Liver (tissue), 7 donors: ENCODE measurements at regions not wholly inside any gene's neighbourhood (a gene's known extent, or its start where the extent isn't known, plus 50 kb on each side); places are given as distances from the start of the nearest gene placed in this dataset.
A peak's percentile ranks its signal among the peaks of the same experiment; 100 is the strongest.

Source experiments
- DNase-seq: peaks from one replicate; pipeline ENCODE4 v3.0.0-alpha.2; 2017; ENCODE audit warnings: low spot score
- H3K27ac ChIP-seq, 2 donors: one replicate each; pipeline ENCODE4 v1.7.0; 2013; ENCODE audit warnings: inconsistent platforms in 2 of 2, low read length in 2 of 2, control low read depth in 1 of 2, low read depth in 1 of 2, mild to moderate bottlenecking in 1 of 2
- H3K27me3 ChIP-seq, 4 donors: one replicate each; pipeline versions ENCODE4 v1.6.1 to v1.7.0; 2013; ENCODE audit warnings: low read length in 3 of 4, inconsistent platforms in 1 of 4, mild to moderate bottlenecking in 1 of 4, moderate library complexity in 1 of 4; ENCODE audit not compliant: control insufficient read depth in 4 of 4, insufficient read depth in 4 of 4
- H3K36me3 ChIP-seq, 4 donors: one replicate each; pipeline versions ENCODE4 v1.6.1 to v1.7.0; 2013; ENCODE audit warnings: low read length in 3 of 4, mild to moderate bottlenecking in 3 of 4, low read depth in 1 of 4, moderate library complexity in 1 of 4; ENCODE audit not compliant: control insufficient read depth in 4 of 4, insufficient read depth in 3 of 4
- H3K4me1 ChIP-seq, 4 donors: one replicate each; pipeline versions ENCODE4 v1.6.1 to v1.7.0; 2013; ENCODE audit warnings: low read length in 3 of 4, mild to moderate bottlenecking in 3 of 4, moderate library complexity in 1 of 4; ENCODE audit not compliant: control insufficient read depth in 4 of 4, insufficient read depth in 4 of 4
- H3K4me3 ChIP-seq, 3 donors: one replicate each; pipeline versions ENCODE4 v1.6.1 to v1.7.0; 2013; ENCODE audit warnings: low read length in 3 of 3, control low read depth in 1 of 3, low read depth in 1 of 3, mild to moderate bottlenecking in 1 of 3
- H3K9ac ChIP-seq, 2 donors: one replicate each; pipeline ENCODE4 v1.7.0; 2013; ENCODE audit warnings: low read length in 2 of 2, mild to moderate bottlenecking in 2 of 2, moderate library complexity in 2 of 2, control low read depth in 1 of 2, low read depth in 1 of 2
- H3K9me3 ChIP-seq, 4 donors: one replicate each; pipeline versions ENCODE4 v1.6.1 to v1.7.0; 2013; ENCODE audit warnings: low read length in 3 of 4; ENCODE audit not compliant: control insufficient read depth in 4 of 4
- ATF3 ChIP-seq: IDR thresholded peaks from 2 replicates; pipeline ENCODE4 v1.6.1; 2016; ENCODE audit warnings: antibody characterized with exemption
- EGR1 ChIP-seq, 2 donors: IDR thresholded peaks; 2 replicates each; pipeline ENCODE4 v1.6.1; 2016 to 2018; ENCODE audit warnings: antibody characterized with exemption in 2 of 2, low read depth in 2 of 2
- FOXA1 ChIP-seq: IDR thresholded peaks from 2 replicates; pipeline ENCODE4 v1.6.1; 2016; ENCODE audit warnings: antibody characterized with exemption
- GABPA ChIP-seq, 2 donors: IDR thresholded peaks in 1 of 2; conservative IDR thresholded peaks in 1 of 2; 2 replicates each; pipeline ENCODE4 v1.6.1; 2016; ENCODE audit warnings: antibody characterized with exemption in 2 of 2, mild to moderate bottlenecking in 1 of 2, moderate library complexity in 1 of 2
- HNF4A ChIP-seq, 2 donors: conservative IDR thresholded peaks; 2 replicates each; pipeline ENCODE4 v1.6.1; 2016; ENCODE audit warnings: antibody characterized with exemption in 2 of 2, mild to moderate bottlenecking in 2 of 2
- HNF4G ChIP-seq: IDR thresholded peaks from 2 replicates; pipeline ENCODE4 v1.6.1; 2016; ENCODE audit warnings: antibody characterized with exemption
- JUND ChIP-seq, 2 donors: IDR thresholded peaks; 2 replicates each; pipeline ENCODE4 v1.6.1; 2016; ENCODE audit warnings: antibody characterized with exemption in 2 of 2
- NR2F2 ChIP-seq: IDR thresholded peaks from 2 replicates; pipeline ENCODE4 v1.6.1; 2016; ENCODE audit warnings: antibody characterized with exemption
- RAD21 ChIP-seq, 2 donors: IDR thresholded peaks; 2 replicates each; pipeline ENCODE4 v1.6.1; 2016; ENCODE audit warnings: antibody characterized with exemption in 2 of 2, mild to moderate bottlenecking in 2 of 2
- RXRA ChIP-seq, 2 donors: IDR thresholded peaks; 2 replicates each; pipeline ENCODE4 v1.6.1; 2017 to 2018; ENCODE audit warnings: antibody characterized with exemption in 2 of 2, mild to moderate bottlenecking in 1 of 2
- SP1 ChIP-seq: IDR thresholded peaks from 2 replicates; pipeline ENCODE4 v1.6.1; 2018; ENCODE audit warnings: antibody characterized with exemption, mild to moderate bottlenecking
- TAF1 ChIP-seq: conservative IDR thresholded peaks from 2 replicates; pipeline ENCODE4 v1.6.1; 2016; ENCODE audit warnings: antibody characterized with exemption, mild to moderate bottlenecking
- YY1 ChIP-seq: IDR thresholded peaks from 2 replicates; pipeline ENCODE4 v1.6.1; 2016; ENCODE audit warnings: antibody characterized with exemption, mild to moderate bottlenecking
- ZBTB33 ChIP-seq: IDR thresholded peaks from 2 replicates; pipeline ENCODE4 v1.6.1; 2016; ENCODE audit warnings: antibody characterized with exemption
- WGBS: extraction: QIAGEN DNeasy Blood & Tissue Kit; methylation state at CpG from one replicate; pipeline ENCODE4 v1.1.7; 2013; 5-methylcytosine and 5-hydroxymethylcytosine counted together
- TF ChIP-seq, protein P1 (sequence below): IDR thresholded peaks from 2 replicates; pipeline ENCODE4 v1.6.1; 2016; ENCODE audit warnings: antibody characterized with exemption
- TF ChIP-seq, protein P2 (sequence below): IDR thresholded peaks from 2 replicates; pipeline ENCODE4 v1.6.1; 2016; ENCODE audit warnings: antibody characterized with exemption, mild to moderate bottlenecking
- donor health status: healthy.
- donor health status: healthy.
- donor health status: healthy.
- donor health status: healthy.

GRCh38 chr14:101135796-101136742 is 232.5 kb upstream of the RTL1 start:
- Histone ChIP-seq H3K4me1 (no peaks in the 10 kb centered on the region), H3K27ac (no peak overlapping the region), H3K9ac (no peak overlapping the region), H3K9me3 (peaks cover 0 to 11% (median 0%) of the 10 kb centered on the region in 4 donors), H3K36me3 (no peaks in the 10 kb centered on the region), H3K4me3 (no peak overlapping the region), H3K27me3 (peaks cover 0 to 6% (median 1%) of the 10 kb centered on the region in 4 donors)
- TF ChIP-seq RXRA (IDR thresholded peaks at IDR 0.05) (no peak), JUND (IDR thresholded peaks at IDR 0.05) (no peak), RAD21 (IDR thresholded peaks at IDR 0.05) (no peak), HNF4G (no peak), ATF3 (no peak), HNF4A (conservative IDR thresholded peaks at IDR 0.05) (no peak), EGR1 (IDR thresholded peaks at IDR 0.05; ENCODE audit: low read depth in 2 of 2) (no peak), FOXA1 (no peak), ZBTB33 (no peak)
- TF ChIP-seq, protein P1, sequence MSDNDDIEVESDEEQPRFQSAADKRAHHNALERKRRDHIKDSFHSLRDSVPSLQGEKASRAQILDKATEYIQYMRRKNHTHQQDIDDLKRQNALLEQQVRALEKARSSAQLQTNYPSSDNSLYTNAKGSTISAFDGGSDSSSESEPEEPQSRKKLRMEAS = no peak
- 83% methylated on average over 10 of the region's 10 CpGs for WGBS
- DNase-seq = peak; percentile 30

GRCh38 chr14:101137234-101137633 is 233.7 kb upstream of the RTL1 start:
- 90% methylated on average over 7 of the region's 7 CpGs for WGBS
- Histone ChIP-seq H3K36me3 (no peaks in the 10 kb centered on the region), H3K9me3 (peaks cover 0 to 18% (median 0%) of the 10 kb centered on the region in 4 donors), H3K4me3 (no peak overlapping the region), H3K27me3 (peaks cover 0 to 2% (median 0%) of the 10 kb centered on the region in 4 donors), H3K9ac (no peak overlapping the region), H3K27ac (no peak overlapping the region), H3K4me1 (no peaks in the 10 kb centered on the region)
- peak; percentile 29 for DNase-seq
- TF ChIP-seq FOXA1 (no peak), ATF3 (no peak), RXRA (IDR thresholded peaks at IDR 0.05) (no peak), SP1 (no peak), RAD21 (IDR thresholded peaks at IDR 0.05) (no peak), EGR1 (IDR thresholded peaks at IDR 0.05; ENCODE audit: low read depth in 2 of 2) (no peak), ZBTB33 (no peak), NR2F2 (no peak), YY1 (no peak), TAF1 (no peak), JUND (IDR thresholded peaks at IDR 0.05) (no peak), GABPA (IDR thresholded peaks at IDR 0.05 in 1 of 2, conservative IDR thresholded peaks at IDR 0.05 in 1 of 2) (no peak)
- TF ChIP-seq, protein P2, sequence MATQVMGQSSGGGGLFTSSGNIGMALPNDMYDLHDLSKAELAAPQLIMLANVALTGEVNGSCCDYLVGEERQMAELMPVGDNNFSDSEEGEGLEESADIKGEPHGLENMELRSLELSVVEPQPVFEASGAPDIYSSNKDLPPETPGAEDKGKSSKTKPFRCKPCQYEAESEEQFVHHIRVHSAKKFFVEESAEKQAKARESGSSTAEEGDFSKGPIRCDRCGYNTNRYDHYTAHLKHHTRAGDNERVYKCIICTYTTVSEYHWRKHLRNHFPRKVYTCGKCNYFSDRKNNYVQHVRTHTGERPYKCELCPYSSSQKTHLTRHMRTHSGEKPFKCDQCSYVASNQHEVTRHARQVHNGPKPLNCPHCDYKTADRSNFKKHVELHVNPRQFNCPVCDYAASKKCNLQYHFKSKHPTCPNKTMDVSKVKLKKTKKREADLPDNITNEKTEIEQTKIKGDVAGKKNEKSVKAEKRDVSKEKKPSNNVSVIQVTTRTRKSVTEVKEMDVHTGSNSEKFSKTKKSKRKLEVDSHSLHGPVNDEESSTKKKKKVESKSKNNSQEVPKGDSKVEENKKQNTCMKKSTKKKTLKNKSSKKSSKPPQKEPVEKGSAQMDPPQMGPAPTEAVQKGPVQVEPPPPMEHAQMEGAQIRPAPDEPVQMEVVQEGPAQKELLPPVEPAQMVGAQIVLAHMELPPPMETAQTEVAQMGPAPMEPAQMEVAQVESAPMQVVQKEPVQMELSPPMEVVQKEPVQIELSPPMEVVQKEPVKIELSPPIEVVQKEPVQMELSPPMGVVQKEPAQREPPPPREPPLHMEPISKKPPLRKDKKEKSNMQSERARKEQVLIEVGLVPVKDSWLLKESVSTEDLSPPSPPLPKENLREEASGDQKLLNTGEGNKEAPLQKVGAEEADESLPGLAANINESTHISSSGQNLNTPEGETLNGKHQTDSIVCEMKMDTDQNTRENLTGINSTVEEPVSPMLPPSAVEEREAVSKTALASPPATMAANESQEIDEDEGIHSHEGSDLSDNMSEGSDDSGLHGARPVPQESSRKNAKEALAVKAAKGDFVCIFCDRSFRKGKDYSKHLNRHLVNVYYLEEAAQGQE = no peak
